ENCODE measurements at regions not wholly inside any gene's neighbourhood (a gene's known extent, or its start where the extent isn't known, plus 50 kb on each side); places are given as distances from the start of the nearest gene placed in this dataset.
"Not testable (repeated sequence)": the region's sequence is repeated elsewhere in the genome, so short reads cannot be mapped to it uniquely, and the experiment has no call there.

GRCh38 chrX:129361576-129361975, 161.7 kb downstream of the SMARCA1 start:
- DNase-seq = no peak

- DNase-seq = peak in 1 of 5 donors; percentile 48
These were observed 163.1 kb downstream of the SMARCA1 start for GRCh38 chrX:129360175-129360574.

- DNase-seq = no peak
These were observed 164.0 kb downstream of the SMARCA1 start for GRCh38 chrX:129359269-129359668.

- not testable (repeated sequence) for DNase-seq
These were observed 165.9 kb downstream of the SMARCA1 start for GRCh38 chrX:129357428-129357827.

GRCh38 chrX:129347291-129347690, 176.0 kb downstream of the SMARCA1 start:
- no peak for DNase-seq

GRCh38 chrX:129346574-129346973, 176.7 kb downstream of the SMARCA1 start:
- no peak for DNase-seq

GRCh38 chrX:129337264-129337663, 186.0 kb downstream of the SMARCA1 start:
- DNase-seq = not testable (repeated sequence)

GRCh38 chrX:129323115-129323514, 200.2 kb downstream of the SMARCA1 start:
- DNase-seq = no peak

GRCh38 chrX:129318375-129318774, 204.9 kb downstream of the SMARCA1 start:
- DNase-seq = peak in 1 of 5 donors; percentile 2

- no peak for DNase-seq
These were observed 206.8 kb downstream of the SMARCA1 start for GRCh38 chrX:129316461-129316860.

GRCh38 chrX:129310000-129310399, 213.3 kb downstream of the SMARCA1 start:
- no peak for DNase-seq

- no peak for DNase-seq
These were observed 260.4 kb downstream of the SMARCA1 start for GRCh38 chrX:129262912-129263311.

- not testable (repeated sequence) for DNase-seq
These were observed 267.8 kb downstream of the SMARCA1 start for GRCh38 chrX:129255516-129255915.

GRCh38 chrX:129249563-129249962, 273.7 kb downstream of the SMARCA1 start:
- no peak for DNase-seq

- DNase-seq = no peak
These were observed 275.6 kb downstream of the SMARCA1 start for GRCh38 chrX:129247642-129248041.

GRCh38 chrX:129239371-129239770, 283.9 kb downstream of the SMARCA1 start:
- no peak for DNase-seq

- DNase-seq = no peak
These were observed 285.3 kb downstream of the SMARCA1 start for GRCh38 chrX:129238011-129238410.

GRCh38 chrX:129235903-129236302, 287.4 kb downstream of the SMARCA1 start:
- DNase-seq = no peak

- DNase-seq = no peak
These were observed 289.5 kb downstream of the SMARCA1 start for GRCh38 chrX:129233786-129234185.

- no peak for DNase-seq
These were observed 292.3 kb downstream of the SMARCA1 start for GRCh38 chrX:129230850-129231512.

- no peak for DNase-seq
These were observed 293.1 kb downstream of the SMARCA1 start for GRCh38 chrX:129230168-129230567.

GRCh38 chrX:129227366-129227765, 295.9 kb downstream of the SMARCA1 start:
- DNase-seq = no peak

GRCh38 chrX:129193357-129193756, 329.9 kb downstream of the SMARCA1 start:
- DNase-seq = no peak

- no peak for DNase-seq
These were observed 335.1 kb downstream of the SMARCA1 start for GRCh38 chrX:129188231-129188630.

GRCh38 chrX:129176710-129177109, 346.6 kb downstream of the SMARCA1 start:
- no peak for DNase-seq
